ENCODE measurements at regions not wholly inside any gene's neighbourhood (a gene's known extent, or its start where the extent isn't known, plus 50 kb on each side); places are given as distances from the start of the nearest gene placed in this dataset.

- no peaks in the 10 kb centered on the region for H3K36me3 Mint-ChIP-seq
- H3K27me3 Mint-ChIP-seq (ENCODE audit: low read depth in 3 of 3), result no peaks in the 10 kb centered on the region
- peaks cover 6 to 47% (median 16%) of the 10 kb centered on the region in 6 donors for H3K9me3 Mint-ChIP-seq
- no peak overlapping the region for H3K4me3 Mint-ChIP-seq
- DNase-seq, result no peak
- no peak overlapping the region for H3K27ac Mint-ChIP-seq
- H3K4me1 Mint-ChIP-seq, result no peaks in the 10 kb centered on the region
Measured at GRCh38 chr4:19381068-19381467, 870.6 kb upstream of the SLIT2 start.

- Mint-ChIP-seq H3K4me1 (no peaks in the 10 kb centered on the region), H3K9me3 (peaks cover 6 to 51% (median 16%) of the 10 kb centered on the region in 6 donors), H3K4me3 (no peak overlapping the region), H3K27ac (no peak overlapping the region), H3K27me3 (ENCODE audit: low read depth in 3 of 3) (no peaks in the 10 kb centered on the region), H3K36me3 (no peaks in the 10 kb centered on the region)
- no peak for DNase-seq
Measured at GRCh38 chr4:19380600-19380999, 871.1 kb upstream of the SLIT2 start.

GRCh38 chr4:19379191-19379708 is 872.5 kb upstream of the SLIT2 start:
- Mint-ChIP-seq H3K9me3 (peaks cover 2 to 45% (median 11%) of the 10 kb centered on the region in 6 donors), H3K36me3 (no peaks in the 10 kb centered on the region), H3K27ac (no peak overlapping the region), H3K4me3 (no peak overlapping the region), H3K4me1 (no peaks in the 10 kb centered on the region), H3K27me3 (ENCODE audit: low read depth in 3 of 3) (no peaks in the 10 kb centered on the region)
- no peak for DNase-seq

GRCh38 chr4:19375931-19376330 is 875.8 kb upstream of the SLIT2 start:
- H3K4me1 Mint-ChIP-seq, result no peaks in the 10 kb centered on the region
- H3K4me3 Mint-ChIP-seq, result no peak overlapping the region
- H3K9me3 Mint-ChIP-seq, result peaks cover 0 to 33% (median 11%) of the 10 kb centered on the region in 6 donors
- H3K27me3 Mint-ChIP-seq (ENCODE audit: low read depth in 3 of 3), result no peaks in the 10 kb centered on the region
- no peak overlapping the region for H3K27ac Mint-ChIP-seq
- DNase-seq, result no peak
- H3K36me3 Mint-ChIP-seq, result no peaks in the 10 kb centered on the region

GRCh38 chr4:19375136-19375804 is 876.4 kb upstream of the SLIT2 start:
- Mint-ChIP-seq H3K9me3 (peaks cover 0 to 29% (median 9%) of the 10 kb centered on the region in 6 donors), H3K36me3 (no peaks in the 10 kb centered on the region), H3K4me1 (no peaks in the 10 kb centered on the region), H3K27ac (no peak overlapping the region), H3K4me3 (no peak overlapping the region), H3K27me3 (ENCODE audit: low read depth in 3 of 3) (no peaks in the 10 kb centered on the region)
- DNase-seq, result no peak

DNA sequence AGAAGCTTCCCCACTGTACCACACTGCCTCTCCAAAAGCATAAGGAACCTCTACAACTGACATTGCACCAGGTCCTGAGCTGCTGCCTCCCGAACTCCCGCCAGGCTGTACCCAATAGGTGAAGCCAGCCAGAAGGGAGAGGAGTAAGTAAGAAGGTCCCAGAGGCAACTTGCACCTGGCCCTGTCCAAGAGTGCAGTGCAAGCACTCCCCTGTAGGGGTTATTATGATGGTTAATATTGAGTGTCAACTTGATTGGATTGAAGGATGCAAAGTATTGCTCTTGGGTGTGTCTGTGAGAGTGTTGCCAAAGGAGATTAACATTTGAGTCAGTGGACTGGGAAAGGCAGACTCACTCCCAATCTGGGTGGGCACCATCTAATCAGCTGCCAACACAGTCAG is 879.3 kb upstream of the SLIT2 start:
- H3K9me3 Mint-ChIP-seq, result peaks cover 3 to 37% (median 12%) of the 10 kb centered on the region in 6 donors
- no peak overlapping the region for H3K27ac Mint-ChIP-seq
- no peaks in the 10 kb centered on the region for H3K36me3 Mint-ChIP-seq
- H3K27me3 Mint-ChIP-seq (ENCODE audit: low read depth in 3 of 3), result no peaks in the 10 kb centered on the region
- H3K4me3 Mint-ChIP-seq, result no peak overlapping the region
- no peaks in the 10 kb centered on the region for H3K4me1 Mint-ChIP-seq
- no peak for DNase-seq

DNA sequence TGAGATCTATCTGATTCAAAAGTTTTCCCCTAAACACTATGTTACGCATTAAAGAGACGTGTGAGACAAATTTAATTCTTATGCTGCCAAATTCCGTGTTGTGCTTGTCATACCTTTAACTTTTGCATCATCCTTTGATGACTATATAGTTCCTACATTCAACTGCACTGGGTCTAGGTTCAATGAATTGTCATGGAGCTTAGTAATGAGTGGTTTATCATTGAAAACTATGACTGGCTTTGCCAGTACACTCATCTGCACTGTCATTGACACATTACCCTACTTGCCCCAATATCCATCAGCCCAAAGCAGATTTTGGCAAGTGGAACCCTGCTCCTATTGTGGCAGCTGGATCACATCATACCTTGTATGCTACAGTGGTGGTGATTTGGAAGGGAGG is 882.9 kb upstream of the SLIT2 start:
- DNase-seq, result no peak
- no peak overlapping the region for H3K4me3 Mint-ChIP-seq
- H3K36me3 Mint-ChIP-seq, result no peaks in the 10 kb centered on the region

GRCh38 chr4:19366916-19367315 is 884.8 kb upstream of the SLIT2 start:
- DNase-seq, result no peak
- no peak overlapping the region for H3K27ac Mint-ChIP-seq
- no peak overlapping the region for H3K4me3 Mint-ChIP-seq
- no peaks in the 10 kb centered on the region for H3K4me1 Mint-ChIP-seq
- H3K27me3 Mint-ChIP-seq (ENCODE audit: low read depth in 3 of 3), result peaks cover 0 to 2% (median 0%) of the 10 kb centered on the region in 3 donors
- H3K36me3 Mint-ChIP-seq, result no peaks in the 10 kb centered on the region
- H3K9me3 Mint-ChIP-seq, result peaks cover 3 to 27% (median 11%) of the 10 kb centered on the region in 6 donors

More for the DNA sequence above, 882.9 kb upstream of the SLIT2 start:
- H3K9me3 Mint-ChIP-seq, result peaks cover 3 to 36% (median 15%) of the 10 kb centered on the region in 6 donors
- H3K27ac Mint-ChIP-seq, result no peak overlapping the region
- no peaks in the 10 kb centered on the region for H3K4me1 Mint-ChIP-seq
- no peaks in the 10 kb centered on the region for H3K27me3 Mint-ChIP-seq (ENCODE audit: low read depth in 3 of 3)

- Mint-ChIP-seq H3K36me3 (no peaks in the 10 kb centered on the region), H3K4me3 (no peak overlapping the region), H3K27ac (no peak overlapping the region), H3K4me1 (no peaks in the 10 kb centered on the region), H3K27me3 (ENCODE audit: low read depth in 3 of 3) (peaks cover 0 to 2% (median 1%) of the 10 kb centered on the region in 3 donors), H3K9me3 (peaks cover 6 to 32% (median 22%) of the 10 kb centered on the region in 6 donors)
- DNase-seq, result no peak
Measured at GRCh38 chr4:19358015-19358414, 893.7 kb upstream of the SLIT2 start.

DNA sequence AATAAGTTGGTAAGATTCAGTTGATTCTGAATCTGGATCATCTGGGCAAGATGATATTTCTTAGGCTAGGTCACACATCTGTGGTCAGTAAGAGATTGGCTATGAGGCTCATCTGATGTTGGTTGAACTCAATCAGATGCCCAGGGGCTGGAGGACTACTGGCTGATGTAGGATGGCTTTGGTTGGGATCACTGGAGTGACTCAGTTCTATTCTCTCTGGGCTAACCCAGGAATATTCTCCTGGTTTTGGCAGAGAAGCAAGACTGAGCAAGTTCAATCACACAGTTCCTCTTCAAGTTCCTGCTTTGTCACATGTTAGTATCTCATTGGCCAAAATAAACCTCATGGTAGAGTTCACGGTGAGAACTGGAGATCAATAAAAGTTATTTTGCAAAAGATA is 902.3 kb upstream of the SLIT2 start:
- H3K36me3 Mint-ChIP-seq, result no peaks in the 10 kb centered on the region
- no peaks in the 10 kb centered on the region for H3K4me1 Mint-ChIP-seq
- H3K27me3 Mint-ChIP-seq (ENCODE audit: low read depth in 3 of 3), result peaks cover 0 to 1% (median 0%) of the 10 kb centered on the region in 3 donors
- DNase-seq, result no peak
- no peak overlapping the region for H3K27ac Mint-ChIP-seq
- no peak overlapping the region for H3K4me3 Mint-ChIP-seq
- peaks cover 9 to 34% (median 21%) of the 10 kb centered on the region in 6 donors for H3K9me3 Mint-ChIP-seq

DNA sequence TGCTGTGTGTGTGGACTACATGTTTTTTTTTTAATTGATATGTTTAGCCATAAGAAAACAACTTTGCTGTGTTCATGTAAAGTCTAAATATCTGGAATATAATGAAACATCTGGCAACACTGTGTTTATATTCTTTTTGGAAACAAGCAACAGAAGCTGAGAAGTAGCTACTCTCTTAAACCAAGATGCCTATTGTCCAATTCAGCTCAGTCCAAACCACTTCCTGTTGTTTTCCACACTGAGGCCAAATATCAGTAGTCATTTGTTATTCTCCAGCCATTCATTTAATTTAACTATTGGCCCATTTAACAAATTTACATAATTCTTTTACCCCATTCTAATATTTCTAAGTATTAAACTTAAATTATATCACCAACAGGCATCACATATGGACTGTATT is 903.0 kb upstream of the SLIT2 start:
- Mint-ChIP-seq H3K27ac (no peak overlapping the region), H3K4me3 (no peak overlapping the region), H3K4me1 (no peaks in the 10 kb centered on the region), H3K9me3 (peaks cover 7 to 30% (median 18%) of the 10 kb centered on the region in 6 donors), H3K36me3 (no peaks in the 10 kb centered on the region), H3K27me3 (ENCODE audit: low read depth in 3 of 3) (peaks cover 0 to 1% (median 0%) of the 10 kb centered on the region in 3 donors)
- no peak for DNase-seq

GRCh38 chr4:19346636-19347035 is 905.1 kb upstream of the SLIT2 start:
- Mint-ChIP-seq H3K36me3 (no peaks in the 10 kb centered on the region), H3K27me3 (ENCODE audit: low read depth in 3 of 3) (no peaks in the 10 kb centered on the region), H3K27ac (no peak overlapping the region), H3K4me3 (no peak overlapping the region), H3K9me3 (peaks cover 11 to 27% (median 13%) of the 10 kb centered on the region in 6 donors), H3K4me1 (no peaks in the 10 kb centered on the region)
- no peak for DNase-seq

DNA sequence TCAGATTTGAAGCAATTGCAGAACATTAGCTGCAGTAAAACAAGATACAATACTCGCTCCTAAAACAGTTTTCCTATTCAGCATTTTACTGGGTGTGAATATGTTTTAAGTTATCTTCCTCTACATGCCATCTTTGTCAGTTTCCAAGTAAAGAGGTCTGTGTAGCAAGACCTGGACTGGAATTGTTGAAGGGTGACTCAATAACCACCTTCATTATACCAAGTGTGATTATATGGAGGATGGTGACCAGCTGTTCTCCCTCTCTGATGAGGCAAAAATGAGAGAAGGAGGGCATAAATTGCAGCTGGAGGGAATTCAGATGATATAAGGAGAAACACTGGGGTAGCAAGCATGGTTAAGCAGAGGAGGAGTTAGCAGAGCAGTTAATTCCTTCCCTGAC is 922.1 kb upstream of the SLIT2 start:
- Mint-ChIP-seq H3K36me3 (no peaks in the 10 kb centered on the region), H3K27me3 (ENCODE audit: low read depth in 3 of 3) (peaks cover 0 to 2% (median 0%) of the 10 kb centered on the region in 3 donors), H3K4me1 (no peaks in the 10 kb centered on the region), H3K4me3 (no peak overlapping the region), H3K27ac (no peak overlapping the region), H3K9me3 (peaks cover 18 to 39% (median 22%) of the 10 kb centered on the region in 6 donors)
- DNase-seq, result no peak

GRCh38 chr4:19329077-19329476 is 922.6 kb upstream of the SLIT2 start:
- no peaks in the 10 kb centered on the region for H3K4me1 Mint-ChIP-seq
- no peak overlapping the region for H3K27ac Mint-ChIP-seq
- peaks cover 0 to 2% (median 0%) of the 10 kb centered on the region in 3 donors for H3K27me3 Mint-ChIP-seq (ENCODE audit: low read depth in 3 of 3)
- H3K4me3 Mint-ChIP-seq, result no peak overlapping the region
- H3K36me3 Mint-ChIP-seq, result no peaks in the 10 kb centered on the region
- DNase-seq, result no peak
- peaks cover 18 to 37% (median 22%) of the 10 kb centered on the region in 6 donors for H3K9me3 Mint-ChIP-seq

- Mint-ChIP-seq H3K36me3 (no peaks in the 10 kb centered on the region), H3K9me3 (peaks cover 8 to 40% (median 17%) of the 10 kb centered on the region in 6 donors), H3K27ac (no peak overlapping the region), H3K4me3 (no peak overlapping the region), H3K4me1 (no peaks in the 10 kb centered on the region), H3K27me3 (ENCODE audit: low read depth in 3 of 3) (peaks cover 0 to 2% (median 0%) of the 10 kb centered on the region in 3 donors)
- no peak for DNase-seq
Measured at GRCh38 chr4:19327364-19327763, 924.3 kb upstream of the SLIT2 start.

Data from immature natural killer cell (primary cell).